ENCODE measurements at regions not wholly inside any gene's neighbourhood (a gene's known extent, or its start where the extent isn't known, plus 50 kb on each side); places are given as distances from the start of the nearest gene placed in this dataset.

DNA sequence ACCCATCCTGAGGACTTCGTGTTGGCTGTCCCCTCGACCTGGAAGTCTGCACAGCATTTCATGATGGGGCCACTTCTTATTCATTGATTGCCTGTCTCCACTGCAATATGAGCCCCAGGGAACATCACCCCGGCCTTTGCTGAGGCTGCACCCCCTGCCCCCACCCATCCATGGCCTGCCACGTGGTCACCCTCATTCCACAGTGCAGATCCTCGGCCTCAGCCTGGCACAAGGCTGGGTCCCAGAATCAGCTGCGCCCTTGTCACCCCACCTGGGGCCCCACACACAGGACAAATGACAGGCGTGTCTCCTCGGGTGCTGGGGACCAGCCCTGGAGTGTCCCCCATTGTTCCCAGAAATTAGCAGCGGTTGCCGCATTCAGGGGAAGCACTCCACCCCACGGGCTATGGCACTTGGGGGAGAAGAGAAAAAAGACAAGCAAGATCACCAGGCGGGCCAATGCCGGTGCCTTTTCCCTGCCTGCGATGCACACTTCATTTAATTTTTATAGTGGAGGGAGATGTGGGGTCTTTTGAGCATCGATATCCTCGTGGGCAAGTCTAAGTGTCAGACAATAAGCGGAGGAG, 157.4 kb downstream of the INHBB start (continued):
- TF ChIP-seq POLR2A (IDR thresholded peaks at IDR 0.05; ENCODE audit: control extremely low read depth in 1 of 2, low read depth in 2 of 2, low read length in 2 of 2) (no peak), YY1 (IDR thresholded peaks at IDR 0.05; ENCODE audit: low read depth, low read length) (no peak), KDM1A (IDR thresholded peaks at IDR 0.05; ENCODE audit: borderline replicate concordance, low read length) (no peak)
